NCI-H146 treated with DMSO at 0.1 percent for 48 hours (cell line): ENCODE measurements at regions not wholly inside any gene's neighbourhood (a gene's known extent, or its start where the extent isn't known, plus 50 kb on each side); places are given as distances from the start of the nearest gene placed in this dataset.

ENCODE experiments used
- DNase-seq: peaks from one replicate; lab custom pipeline; 2025; ENCODE audit not compliant: unreplicated experiment; lab: John Stamatoyannopoulos, UW

DNA sequence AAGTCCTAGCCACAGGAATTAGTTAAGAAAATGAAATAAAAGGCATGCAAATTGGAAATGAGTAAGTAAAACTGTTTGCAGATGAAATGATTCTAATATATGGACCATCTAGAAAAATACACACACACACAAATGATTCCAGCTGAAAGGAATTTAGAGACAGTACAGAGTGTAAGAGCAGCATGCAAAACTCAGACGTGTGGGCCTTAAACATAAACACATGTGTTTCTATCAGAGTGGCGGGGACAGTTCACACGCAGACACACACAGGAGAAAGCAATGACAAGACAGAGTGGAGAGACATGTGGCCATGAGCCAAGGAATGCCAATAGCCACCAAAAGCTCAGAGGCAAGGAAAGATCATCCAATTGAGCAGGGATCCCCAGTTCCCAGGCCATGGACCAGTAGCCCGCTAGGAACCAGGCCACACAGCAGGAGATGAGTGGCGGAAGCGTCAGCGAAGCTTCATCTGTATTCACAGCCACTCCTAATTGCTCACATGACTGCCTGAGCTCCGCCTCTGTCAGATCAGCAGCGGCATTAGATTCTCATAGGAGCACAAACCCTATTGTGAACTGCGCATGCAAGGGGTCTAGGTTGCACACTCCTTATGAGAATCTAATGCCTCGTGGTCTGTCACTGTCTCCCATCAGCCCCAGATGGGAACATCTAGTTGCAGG is 155.4 kb downstream of the ARL4C start:
- DNase-seq = no peak

DNA sequence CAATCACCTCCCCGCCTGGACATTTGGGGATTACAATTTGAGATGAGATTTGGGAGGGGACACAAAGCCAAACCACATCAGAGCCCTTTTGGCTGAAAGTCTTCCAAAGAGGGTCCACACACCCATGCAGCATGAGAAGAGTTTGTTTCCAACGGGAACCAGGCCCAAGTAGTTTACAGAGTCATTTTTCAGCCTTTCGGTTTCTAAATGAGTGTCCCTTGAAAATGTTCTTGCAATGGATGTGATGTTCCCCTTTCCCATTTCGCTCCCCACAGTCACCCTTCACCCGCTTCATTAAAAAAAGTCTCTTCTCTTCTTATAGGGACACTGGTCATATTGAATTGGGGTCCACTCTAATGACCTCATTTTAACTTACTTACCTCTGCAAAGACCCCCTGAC is 157.4 kb downstream of the ARL4C start:
- no peak for DNase-seq

DNA sequence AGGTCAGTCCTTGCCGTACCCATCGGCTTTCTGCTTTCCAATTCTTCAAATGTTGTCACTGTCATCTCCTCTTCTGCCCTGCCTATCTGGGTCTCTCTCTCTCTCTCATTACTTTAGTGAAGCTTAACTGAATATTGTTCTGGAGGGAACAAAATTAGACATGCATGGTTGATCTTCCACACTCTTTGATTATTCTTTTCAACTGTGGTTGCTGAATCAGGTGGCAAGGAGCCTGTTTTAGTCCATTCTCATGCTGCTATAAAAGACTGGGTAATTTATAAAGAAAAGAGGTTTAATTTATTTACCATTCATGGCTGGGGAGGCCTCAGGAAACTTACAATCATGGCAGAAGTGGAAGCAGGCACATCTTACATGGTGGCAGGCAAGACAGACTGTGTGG is 157.9 kb downstream of the ARL4C start:
- no peak for DNase-seq

- no peak for DNase-seq
Observed at GRCh38 chr2:234335661-234336228, 161.1 kb downstream of the ARL4C start.

GRCh38 chr2:234334756-234335155 is 162.1 kb downstream of the ARL4C start:
- no peak for DNase-seq

DNA sequence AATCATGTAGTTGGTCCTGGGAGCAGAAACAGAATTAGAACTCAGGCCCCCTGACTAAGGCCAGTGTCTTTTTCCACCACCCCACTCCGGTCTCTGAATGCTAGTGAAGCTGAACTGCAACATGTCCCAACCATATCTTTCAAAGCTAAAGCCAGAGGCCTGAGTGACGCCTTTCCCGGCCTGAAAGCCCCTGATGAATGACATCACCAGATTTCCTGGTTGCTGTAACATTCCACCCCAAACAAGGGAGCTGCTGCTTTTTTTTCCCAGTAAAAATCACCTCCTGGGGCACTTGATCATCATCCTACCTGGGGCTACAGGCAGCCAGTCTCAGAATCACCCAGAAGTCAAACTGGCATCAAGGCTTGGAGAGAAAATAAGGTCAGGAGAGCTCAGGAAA is 162.7 kb downstream of the ARL4C start:
- no peak for DNase-seq

- no peak for DNase-seq
Observed at GRCh38 chr2:234333168-234334130, 163.4 kb downstream of the ARL4C start.

GRCh38 chr2:234331966-234332365 is 164.9 kb downstream of the ARL4C start:
- DNase-seq = no peak

DNA sequence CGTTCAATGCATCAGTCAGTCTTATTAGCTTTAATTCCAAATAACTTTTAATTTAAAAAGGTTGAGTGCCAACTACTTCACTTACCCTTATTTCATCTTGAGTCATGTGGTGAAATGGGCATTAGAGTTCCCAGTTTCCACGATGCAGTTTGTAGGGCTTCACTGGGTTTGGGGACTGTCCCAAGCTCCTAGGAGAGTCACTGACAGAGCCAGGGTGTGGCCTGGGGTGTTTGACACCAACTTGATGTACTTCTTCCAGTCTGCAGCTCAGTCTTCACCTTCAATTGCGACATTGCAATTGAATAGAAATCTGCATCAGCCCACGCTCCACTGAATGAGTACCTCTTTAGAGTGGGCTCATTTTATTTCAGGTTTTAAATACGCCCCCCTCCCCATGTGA is 165.3 kb downstream of the ARL4C start:
- DNase-seq = no peak

DNA sequence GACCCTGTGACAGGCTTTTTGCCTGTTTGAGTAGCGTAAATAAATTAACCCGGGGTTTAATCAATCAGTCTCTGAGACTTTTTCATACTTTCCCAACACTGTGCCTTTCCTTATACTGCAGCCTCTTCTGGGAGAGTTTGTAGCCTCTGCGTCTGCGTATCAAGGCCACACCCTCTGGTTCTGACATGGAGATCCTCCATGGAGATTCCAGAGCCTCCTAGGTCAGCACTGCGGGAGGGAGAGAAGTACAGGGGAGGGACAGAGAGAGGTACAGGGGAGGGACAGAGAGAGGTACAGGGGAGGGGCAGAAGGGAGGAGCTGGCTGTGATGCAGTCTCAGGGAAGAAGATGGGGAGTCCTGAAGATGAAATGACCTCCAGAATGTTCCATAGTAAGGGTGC is 166.0 kb downstream of the ARL4C start:
- DNase-seq = no peak

- no peak for DNase-seq
Observed at GRCh38 chr2:234329202-234329960, 167.5 kb downstream of the ARL4C start.

GRCh38 chr2:234328444-234328990 is 168.4 kb downstream of the ARL4C start:
- no peak for DNase-seq

GRCh38 chr2:234326694-234327093 is 170.2 kb downstream of the ARL4C start:
- no peak for DNase-seq

DNA sequence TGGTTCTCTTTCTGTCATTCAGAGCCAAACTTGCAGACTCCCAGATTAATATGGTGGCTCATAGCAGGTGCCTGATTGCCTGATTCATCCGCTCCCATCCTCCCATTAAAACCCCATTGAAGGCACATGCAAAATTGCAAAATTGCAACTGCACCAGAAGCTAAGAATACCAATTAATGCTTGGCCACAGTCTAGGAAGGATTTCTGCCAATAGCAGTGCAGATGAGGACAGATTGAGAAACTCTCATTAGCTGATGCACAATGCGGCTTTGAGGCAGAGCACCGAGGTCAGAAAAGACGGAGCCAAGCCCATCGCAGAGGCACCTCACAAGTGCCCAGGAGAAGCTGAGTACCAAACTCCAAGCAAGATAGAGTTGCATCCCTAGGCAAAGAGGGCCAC is 172.8 kb downstream of the ARL4C start:
- DNase-seq = no peak

- no peak for DNase-seq
Observed at GRCh38 chr2:234322766-234323465, 174.0 kb downstream of the ARL4C start.

- no peak for DNase-seq
Observed at GRCh38 chr2:234320066-234320465, 176.8 kb downstream of the ARL4C start.

GRCh38 chr2:234318361-234318760 is 178.5 kb downstream of the ARL4C start:
- no peak for DNase-seq

GRCh38 chr2:234313558-234313957 is 183.3 kb downstream of the ARL4C start:
- no peak for DNase-seq

DNA sequence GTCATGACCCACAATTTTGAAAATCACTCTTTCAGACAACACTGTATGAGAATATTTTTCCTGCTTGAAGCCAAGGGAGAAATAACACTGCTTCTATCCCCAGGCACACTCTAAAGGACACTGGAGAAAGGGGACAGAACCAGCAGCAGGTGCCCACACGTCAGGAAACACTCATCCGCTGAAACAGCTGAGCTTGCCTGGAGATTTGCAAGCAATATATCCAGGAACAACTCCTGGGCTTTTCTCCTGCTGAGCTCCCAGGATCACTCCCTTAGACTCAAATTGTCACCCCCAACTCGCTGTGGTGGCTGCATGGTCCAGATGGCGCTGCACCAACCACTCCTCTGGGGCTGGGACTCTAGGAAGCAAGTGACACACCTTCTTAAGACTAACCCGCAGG is 186.7 kb downstream of the ARL4C start:
- DNase-seq = no peak

DNA sequence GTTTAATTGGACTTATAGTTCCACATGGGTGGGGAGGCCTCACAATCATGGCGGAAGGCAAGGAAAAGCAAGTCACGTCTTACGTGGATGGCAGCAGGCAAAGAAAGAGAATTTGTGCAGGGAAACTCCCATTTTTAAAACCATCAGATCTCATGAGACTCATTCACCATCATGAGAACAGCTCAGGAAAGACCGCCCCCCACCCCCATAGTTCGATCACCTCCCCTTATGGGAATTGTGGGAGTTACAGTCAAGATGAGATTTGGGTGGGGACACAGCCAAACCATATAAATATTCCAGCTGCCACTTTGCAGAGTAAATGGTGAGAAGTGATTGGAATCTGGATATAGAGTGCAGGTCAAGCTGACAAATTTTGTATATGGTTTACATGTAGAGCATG is 187.4 kb downstream of the ARL4C start:
- no peak for DNase-seq
